Middle frontal gyrus (tissue), 1 donor: ENCODE measurements at regions not wholly inside any gene's neighbourhood (a gene's known extent, or its start where the extent isn't known, plus 50 kb on each side); places are given as distances from the start of the nearest gene placed in this dataset.

ENCODE experiments used
- DNase-seq: peaks from one replicate; pipeline ENCODE4 v3.0.0-alpha.2; 2015; ENCODE audit warnings: low spot score; ENCODE audit errors: extremely low spot score

DNA sequence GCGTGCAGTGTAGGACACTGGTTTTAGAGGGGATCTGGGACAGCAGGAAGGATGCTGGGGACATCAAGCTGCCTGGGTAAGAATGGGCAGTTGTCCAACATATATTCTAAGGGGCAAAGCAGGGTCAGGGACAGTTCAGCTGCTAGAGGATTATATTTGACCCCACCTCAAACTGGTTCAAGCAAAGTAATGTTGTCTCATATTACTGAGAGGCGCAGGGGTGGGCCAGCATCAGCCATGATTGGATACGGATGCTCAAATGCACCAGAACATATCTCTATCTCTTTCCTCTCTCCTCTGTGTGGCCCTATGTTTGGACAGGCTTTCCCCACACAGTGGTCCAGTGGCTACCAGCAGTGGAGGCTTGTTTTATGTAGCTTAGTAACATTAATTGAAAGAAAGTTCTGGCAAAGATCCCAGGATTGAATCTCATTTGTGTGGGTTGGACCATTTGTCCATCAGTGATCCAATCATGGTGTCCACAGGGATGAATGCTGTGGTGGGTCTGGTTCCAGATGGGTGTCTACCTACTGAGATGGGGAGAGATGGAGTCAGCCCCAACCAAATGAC is 49.8 kb upstream of the RGMA start:
- no peak for DNase-seq
